NCI-H2196 (cell line): ENCODE measurements at regions not wholly inside any gene's neighbourhood (a gene's known extent, or its start where the extent isn't known, plus 50 kb on each side); places are given as distances from the start of the nearest gene placed in this dataset.

Experiments
- DNase-seq: peaks from one replicate; lab custom pipeline; 2025; ENCODE audit not compliant: unreplicated experiment; lab: John Stamatoyannopoulos, UW

GRCh38 chr6:14707276-14707675 is 538.6 kb upstream of the JARID2 start:
- no peak for DNase-seq

GRCh38 chr6:14707971-14708465 is 537.9 kb upstream of the JARID2 start:
- DNase-seq: no peak

DNA sequence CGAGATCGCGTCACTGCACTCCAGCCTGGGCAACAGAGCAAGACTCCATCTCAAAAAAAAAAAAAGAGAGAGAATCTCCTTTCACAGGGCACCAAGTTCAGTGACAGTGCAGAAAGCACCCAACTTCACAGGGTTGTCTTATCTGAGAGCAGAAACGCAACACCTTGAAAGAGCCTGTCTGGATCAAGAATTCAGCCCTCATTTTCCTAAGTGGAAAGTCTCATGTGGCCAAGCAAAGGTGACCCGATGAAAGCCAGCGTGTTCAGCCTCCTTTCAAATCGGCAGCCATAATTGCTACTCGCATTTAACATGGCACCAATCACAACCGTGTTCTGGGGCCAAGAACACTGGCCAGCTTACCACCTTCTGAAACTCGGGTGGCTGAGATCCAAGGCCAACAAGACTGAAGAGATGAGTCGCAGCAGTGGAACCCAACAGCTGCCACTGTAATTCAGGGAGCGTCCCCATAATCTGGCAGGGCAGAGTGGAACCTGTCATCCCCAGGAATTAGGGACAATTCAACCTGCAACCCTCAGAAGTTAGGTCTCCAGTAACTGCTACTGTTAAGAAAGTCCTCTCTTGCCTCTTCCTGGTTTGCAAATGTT is 536.7 kb upstream of the JARID2 start:
- no peak for DNase-seq

DNA sequence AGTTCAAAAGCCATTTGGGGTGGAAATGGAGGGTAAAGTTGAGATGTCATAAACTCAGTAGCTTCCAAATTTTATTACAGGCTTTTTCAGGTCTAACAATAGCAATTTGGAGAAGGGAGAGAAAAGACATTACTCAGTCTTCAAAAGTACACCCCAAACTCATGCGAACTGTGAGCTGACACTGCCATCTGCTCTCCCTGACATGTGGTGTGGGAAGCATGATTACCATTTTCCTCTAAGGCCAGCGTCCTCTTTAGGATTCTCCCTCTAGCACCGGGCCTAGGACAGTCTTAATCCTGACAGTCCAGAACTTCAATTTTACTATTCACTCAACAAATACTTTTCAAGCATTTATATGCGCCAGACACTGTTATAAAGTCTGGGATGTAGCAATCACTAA is 536.0 kb upstream of the JARID2 start:
- no peak for DNase-seq

DNA sequence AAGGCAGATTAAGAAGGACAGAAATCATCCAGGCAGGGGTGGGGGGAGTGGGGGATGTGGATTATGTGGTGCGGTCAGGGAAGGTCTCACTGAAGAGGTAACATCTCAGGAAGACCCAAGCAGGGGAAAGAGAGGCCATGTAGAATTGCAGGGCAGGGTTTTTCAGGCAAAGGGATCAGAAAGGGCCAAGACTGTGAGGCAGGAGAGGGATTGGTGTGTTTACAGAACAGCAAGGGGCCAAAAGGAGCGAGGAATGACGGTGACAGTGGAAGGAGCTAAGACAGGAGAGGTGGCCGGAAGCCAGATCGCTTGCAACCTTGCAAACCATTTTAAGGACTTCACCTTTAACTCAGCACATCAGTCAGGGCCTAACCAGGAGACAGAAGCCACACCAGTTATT is 535.4 kb upstream of the JARID2 start:
- DNase-seq: no peak

DNA sequence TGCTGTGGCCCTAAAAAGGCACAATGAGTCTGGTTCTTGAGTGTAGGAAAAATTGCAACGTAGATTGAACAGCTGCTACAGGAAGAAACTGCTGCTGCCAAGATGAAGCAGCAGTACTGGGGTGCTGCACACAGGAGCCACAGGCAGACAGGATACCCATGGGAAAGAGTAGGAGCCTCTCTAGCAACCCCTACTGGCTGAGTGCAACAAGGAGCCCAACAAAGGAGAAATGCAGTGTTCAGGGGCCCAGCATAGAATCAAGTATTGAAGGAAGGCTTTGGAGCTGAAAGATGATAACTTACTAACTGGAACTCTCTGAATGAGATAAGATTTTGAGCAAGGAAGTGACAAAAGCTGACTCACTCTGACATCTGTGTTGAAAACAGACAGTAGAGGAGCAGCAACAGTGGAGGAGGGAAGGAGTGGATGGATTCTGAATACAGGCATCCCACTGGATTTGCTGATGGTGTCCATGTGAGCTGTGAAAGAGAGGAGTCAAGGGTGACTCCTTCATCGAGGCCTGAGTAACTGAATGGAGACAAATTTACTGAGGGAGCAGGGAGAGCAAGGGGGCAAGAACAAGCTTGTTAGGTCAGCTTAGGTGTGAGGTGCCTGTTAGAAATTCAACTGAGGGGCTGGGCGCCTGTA is 534.7 kb upstream of the JARID2 start:
- DNase-seq: no peak

DNA sequence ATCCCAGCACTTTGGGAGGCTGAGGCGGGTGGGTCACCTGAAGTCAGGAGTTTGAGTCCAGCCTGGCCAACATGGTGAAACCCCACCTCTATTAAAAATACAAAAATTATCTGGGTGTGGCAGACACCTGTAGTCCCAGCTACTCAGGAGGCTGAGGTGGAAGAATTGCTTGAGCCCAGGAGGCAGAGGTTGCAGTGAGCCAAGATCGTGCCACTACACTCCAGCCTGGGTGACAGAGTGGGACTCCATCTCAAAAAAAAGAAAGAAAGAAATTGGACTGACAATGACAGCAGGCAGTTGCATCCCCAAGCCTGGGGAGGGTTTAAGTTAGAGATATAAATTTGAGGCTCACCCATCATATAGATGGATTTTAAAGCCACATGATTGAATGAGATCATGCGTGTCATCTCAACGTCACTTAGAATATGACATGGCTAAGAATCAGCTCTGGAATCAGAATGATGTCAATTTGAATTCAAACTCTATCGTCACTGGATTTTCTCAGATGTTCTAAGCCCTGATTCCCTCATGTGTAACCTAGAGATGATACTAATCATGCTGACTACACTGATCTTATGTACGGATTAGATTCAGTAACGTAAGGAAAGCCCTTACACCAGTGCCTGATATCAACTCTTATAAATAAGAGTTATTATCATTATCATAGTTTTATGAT is 534.0 kb upstream of the JARID2 start:
- DNase-seq: no peak

DNA sequence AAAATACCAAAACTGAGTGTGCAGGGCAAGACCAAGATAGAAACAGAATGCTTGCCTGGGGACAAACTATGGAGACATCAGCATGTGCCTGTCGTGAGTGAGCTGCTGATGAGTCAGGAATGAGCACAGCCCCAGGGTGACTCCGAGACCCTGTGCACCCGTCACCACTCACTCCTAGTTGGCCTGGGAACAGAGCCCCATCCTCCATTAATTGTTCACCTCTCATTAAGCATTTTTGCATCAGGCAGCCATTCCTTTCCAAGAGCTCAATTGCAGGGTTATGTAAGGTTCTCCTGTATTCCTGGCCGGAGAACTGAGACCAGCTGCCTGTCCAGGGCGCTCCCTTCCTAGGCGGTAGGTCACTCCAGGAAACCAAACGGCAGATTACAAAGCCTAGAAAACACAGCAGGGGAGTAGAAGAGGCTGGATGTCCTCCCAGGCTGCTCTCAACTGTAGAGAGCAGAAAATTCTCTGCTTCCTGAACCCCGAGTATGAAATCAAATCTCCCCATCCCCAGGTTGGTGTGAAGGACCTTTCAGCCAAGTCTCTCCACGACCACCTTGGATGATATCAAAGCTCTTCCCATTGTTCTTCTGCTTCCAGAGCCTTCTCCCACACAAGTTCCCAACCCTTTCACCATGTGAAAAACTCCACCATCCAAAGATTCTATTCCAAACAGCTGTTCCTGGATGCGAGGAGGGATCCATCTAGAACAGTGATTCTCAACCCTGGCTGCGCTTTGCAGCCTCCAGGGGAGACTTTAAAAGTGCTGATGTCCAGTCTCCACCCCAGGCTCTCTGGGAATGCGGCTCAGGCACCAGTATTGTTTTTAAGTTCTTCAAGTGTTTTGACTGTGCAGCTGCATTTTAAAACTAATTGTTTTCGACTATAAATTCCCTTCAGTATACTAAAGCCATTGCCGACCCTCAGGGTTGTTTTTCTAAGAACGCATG is 532.6 kb upstream of the JARID2 start:
- no peak for DNase-seq

GRCh38 chr6:14713966-14714631 is 531.8 kb upstream of the JARID2 start:
- DNase-seq: no peak

DNA sequence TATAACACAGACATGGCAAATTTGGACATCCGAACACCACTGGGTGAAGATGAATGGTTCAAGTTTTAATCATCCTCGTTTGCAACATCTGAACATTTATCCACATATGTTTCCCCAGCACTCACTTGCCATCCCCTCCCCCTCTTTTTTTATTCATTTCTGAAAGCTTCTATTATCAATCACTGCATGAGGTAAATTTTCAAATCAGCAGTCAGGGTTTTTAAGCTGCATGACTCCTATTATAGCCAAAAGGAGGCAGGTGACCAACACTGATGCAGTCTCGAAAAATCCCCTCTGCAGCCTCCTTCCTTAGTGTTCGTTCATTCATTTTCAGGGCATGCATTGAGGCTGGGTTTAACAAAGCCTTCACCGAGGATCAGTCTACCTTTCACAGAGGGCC is 530.8 kb upstream of the JARID2 start:
- no peak for DNase-seq

DNA sequence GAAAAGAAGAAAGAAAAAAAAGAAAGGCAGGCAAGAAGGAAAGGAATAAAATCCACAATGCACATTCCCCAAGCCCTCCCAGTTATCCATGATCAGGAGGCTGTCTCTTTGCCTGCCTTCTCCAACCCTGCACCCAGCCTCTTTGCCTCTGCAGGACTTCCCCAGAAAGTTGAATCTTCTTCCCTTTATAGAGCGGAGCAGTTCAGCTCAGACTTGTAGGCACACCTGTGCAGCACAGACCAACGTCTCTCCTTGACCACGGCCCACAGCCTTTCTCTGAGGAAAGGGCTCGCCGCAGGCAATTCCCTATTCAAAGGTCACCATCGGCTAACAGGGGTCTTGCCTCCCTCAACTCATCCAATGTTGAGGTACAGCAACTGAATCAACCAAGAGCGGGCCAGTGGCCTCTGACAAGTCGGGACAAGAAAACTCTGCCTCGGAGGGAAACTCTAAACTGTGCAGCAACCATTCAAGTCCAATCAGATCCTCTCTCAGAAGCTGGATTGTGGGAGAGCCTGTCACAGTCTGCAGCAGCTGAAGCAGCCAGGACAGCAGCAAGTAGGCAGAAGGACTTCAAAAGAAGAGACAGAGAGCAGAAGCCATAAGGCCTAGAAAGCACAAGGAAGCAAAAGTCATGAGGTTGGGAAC is 529.2 kb upstream of the JARID2 start:
- DNase-seq: no peak

DNA sequence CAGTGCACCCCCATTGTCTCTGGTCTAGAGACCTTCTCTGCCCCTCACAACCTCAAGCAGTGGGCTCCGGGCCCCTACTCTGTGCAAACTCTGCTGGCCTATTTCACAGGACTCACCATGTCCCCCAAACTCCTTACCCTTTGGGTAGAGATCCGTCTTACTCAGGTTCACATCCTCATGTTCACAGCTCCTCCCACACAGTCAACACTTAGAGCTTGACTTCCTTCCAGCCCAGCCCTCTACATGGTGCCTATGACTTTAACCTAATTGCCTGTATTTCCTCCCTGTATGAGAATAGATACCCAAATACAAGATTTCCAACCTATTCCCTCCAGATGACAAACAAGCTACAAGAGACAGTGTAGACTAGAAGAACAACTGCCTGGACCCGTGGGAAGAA is 528.6 kb upstream of the JARID2 start:
- no peak for DNase-seq

GRCh38 chr6:14718861-14719260 is 527.0 kb upstream of the JARID2 start:
- no peak for DNase-seq

- DNase-seq: no peak
These were observed 526.6 kb upstream of the JARID2 start for GRCh38 chr6:14719270-14719669.

DNA sequence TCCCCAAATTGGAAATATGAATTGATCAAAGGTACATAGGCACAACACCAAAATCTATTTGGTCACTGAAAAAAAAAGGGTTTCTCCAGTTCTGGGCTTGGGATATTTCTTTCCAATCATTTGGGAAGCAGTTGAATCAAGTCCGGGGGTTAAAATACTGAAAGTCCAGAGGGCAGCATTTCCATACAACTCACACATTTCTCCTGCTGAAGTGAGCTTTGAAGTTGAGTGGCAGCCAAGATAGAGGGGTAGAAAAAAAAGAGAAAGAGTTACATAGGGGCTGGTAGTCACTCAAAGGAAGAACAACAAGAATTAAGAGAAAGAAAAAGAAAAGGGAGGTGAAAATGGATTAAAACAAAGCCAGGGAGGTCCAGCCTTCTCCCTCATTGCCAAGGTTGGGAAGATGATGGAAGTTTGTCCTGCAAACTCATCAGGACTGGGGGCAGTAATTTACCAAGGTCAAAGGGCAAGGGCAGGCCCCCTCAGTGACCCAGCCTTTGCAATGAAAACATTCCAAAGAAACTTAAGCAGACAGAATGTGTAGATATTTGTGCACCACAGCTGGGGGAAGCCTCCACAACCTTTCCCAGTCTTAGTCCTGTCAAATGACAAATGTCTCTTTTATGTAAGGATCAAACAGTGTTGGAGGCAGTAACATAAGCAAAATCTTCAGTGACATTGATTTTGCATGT is 525.3 kb upstream of the JARID2 start:
- no peak for DNase-seq

DNA sequence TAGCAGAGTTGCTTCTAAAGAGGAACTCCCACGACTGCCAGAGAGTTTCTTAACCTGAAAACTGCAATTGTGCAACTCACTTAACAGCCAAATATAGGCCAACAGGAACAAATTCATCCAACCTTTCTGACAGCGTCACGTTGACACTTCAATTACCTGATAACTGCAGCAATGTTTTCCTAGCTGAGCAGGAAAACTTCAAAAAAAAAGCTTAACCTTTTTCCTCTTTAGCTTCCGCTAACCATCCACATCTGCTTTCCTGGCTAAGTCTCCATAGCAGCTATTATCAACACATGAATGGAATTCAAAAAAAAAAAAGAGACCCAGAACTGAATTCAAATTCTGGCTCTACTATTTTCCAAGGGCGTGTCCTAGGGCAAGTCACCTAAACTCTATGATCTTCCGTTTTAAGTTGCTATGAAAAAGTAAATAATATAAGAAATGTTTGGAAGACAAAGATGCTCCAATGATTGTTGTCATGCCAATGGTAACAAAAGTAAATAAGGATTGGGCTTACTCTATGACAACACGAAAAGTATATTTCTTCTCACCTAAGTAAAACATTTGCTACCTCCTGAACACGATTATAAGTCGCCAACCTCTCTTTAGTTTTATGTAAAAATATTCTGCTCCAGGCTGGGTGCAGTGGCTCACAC is 524.6 kb upstream of the JARID2 start:
- no peak for DNase-seq

- DNase-seq: no peak
These were observed 523.8 kb upstream of the JARID2 start for GRCh38 chr6:14722001-14722562.

DNA sequence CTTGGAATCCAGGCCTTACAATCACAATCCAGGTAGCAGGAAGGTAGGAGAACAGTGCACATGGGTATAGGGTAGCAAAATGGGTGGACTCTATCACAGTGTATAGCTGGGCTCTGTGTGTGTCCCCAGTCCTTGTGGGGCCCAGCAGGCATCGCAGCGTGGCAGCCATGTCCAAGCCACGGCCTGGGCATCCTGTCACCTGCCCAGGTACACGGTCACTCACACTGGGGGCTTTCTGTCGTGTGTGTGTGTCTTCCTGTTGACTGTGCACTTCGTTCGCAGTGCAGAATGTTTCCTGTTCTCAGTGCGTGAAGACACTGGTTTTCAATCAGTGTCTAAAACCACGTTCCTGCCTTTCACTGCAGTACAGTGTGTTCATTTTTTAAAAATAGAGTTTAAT is 523.2 kb upstream of the JARID2 start:
- no peak for DNase-seq

- DNase-seq: no peak
These were observed 522.3 kb upstream of the JARID2 start for GRCh38 chr6:14723535-14724086.
